ENCODE measurements at regions not wholly inside any gene's neighbourhood (a gene's known extent, or its start where the extent isn't known, plus 50 kb on each side); places are given as distances from the start of the nearest gene placed in this dataset.

DNA sequence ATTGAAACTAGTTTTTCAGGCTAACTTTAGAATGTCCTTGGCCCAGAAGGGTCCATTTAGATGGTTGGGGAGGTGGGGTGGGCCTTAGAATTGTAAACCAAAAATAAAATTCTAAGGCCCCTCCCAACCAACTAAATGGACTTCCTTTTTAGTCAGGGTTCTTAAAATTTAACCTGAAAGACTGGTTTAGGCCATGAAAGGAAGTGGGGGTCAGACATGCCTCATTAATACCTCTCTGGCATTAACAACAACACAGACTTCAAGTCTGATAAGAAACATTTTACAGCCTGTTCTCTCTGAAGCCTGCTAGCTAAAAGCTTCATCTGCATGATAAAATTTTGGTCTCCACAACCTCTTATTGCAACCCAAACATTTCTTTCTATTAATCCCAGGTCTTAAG, 65.5 kb upstream of the TNC start:
- in situ Hi-C loops (cut with MboI): no loop called here
- no peaks in the 10 kb centered on the region for H3K36me3 ChIP-seq (ENCODE audit: low read depth)
- no peak for TF ChIP-seq EZH2 (IDR thresholded peaks at IDR 0.05; ENCODE audit: insufficient read depth, poor library complexity, severe bottlenecking)
- no peak for TF ChIP-seq EZH2phosphoT487 (IDR thresholded peaks at IDR 0.05; ENCODE audit: insufficient read depth, low read depth)

DNA sequence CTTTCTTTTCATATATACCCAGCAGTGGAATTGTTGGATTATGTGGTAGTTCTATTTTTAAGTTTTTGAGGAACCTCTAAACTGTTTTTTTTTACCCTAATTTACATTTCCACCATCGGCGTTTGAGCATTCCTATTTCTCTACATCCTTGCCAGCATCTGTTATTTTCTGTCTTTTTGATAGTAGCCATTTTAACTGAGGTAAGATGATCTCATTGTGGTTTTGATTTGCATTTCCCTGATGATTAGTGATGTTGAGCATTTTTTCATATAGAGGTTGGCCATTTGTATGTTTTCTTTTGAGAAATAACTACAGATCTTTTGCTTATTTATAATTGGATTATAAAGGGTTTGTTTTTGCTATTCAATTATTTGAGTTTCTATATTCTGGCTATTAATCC, 71.7 kb upstream of the TNC start:
- no peak overlapping the region for H3K27ac ChIP-seq
- TF ChIP-seq EZH2 (IDR thresholded peaks at IDR 0.05; ENCODE audit: insufficient read depth, poor library complexity, severe bottlenecking) (no peak), EZH2phosphoT487 (IDR thresholded peaks at IDR 0.05; ENCODE audit: insufficient read depth, low read depth) (no peak)
- 47% methylated on average over 2 of the region's 2 CpGs for WGBS, 2 experiments (ENCODE audit: low coverage in 1 of 2, low lambda C conversion rate in 2 of 2, missing lambda C conversion rate in 2 of 2)

More for the DNA sequence above, 65.5 kb upstream of the TNC start:
- Histone ChIP-seq H2AFZ (no peak overlapping the region), H3F3A (ENCODE audit: insufficient read depth) (no peaks in the 10 kb centered on the region), H4K20me1 (ENCODE audit: insufficient read depth) (no peaks in the 10 kb centered on the region), H3K27ac (no peak overlapping the region), H3K79me2 (ENCODE audit: insufficient read depth) (no peaks in the 10 kb centered on the region), H3K4me2 (ENCODE audit: unreplicated experiment) (no peak overlapping the region), H3K9ac (no peak overlapping the region), H3K9me2 (ENCODE audit: insufficient read depth) (no peaks in the 10 kb centered on the region), H3K27me3 (replicated peaks; ENCODE audit: insufficient read depth) (no peaks in the 10 kb centered on the region), H3K4me3 (no peak overlapping the region), H3K4me1 (ENCODE audit: insufficient read depth) (no peaks in the 10 kb centered on the region), H3K9me3 (ENCODE audit: low read depth) (no peaks in the 10 kb centered on the region)
- no peak for DNase-seq

DNA sequence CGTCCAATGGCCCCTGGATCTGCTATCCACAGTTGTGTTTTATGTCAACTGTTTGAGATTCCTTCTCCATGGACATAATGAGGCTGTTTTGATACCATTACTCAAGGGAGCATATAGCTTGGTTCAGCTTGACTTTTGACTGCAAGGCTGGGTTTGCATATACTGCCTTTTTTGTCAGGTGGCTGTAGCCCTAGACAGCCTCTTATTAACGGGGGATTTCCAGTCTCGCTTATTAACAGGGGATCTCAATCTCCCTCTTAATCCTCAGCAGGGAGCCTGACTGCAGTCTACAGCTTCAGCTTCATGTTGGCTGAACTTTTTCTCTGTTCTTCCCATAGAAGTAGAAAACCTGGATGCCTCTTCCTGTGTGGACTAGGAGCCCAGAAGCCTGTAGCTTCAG, 73.7 kb upstream of the TNC start:
- Histone ChIP-seq H3K9me3 (ENCODE audit: low read depth) (peaks cover 3% of the 10 kb centered on the region), H3K4me1 (ENCODE audit: insufficient read depth) (no peaks in the 10 kb centered on the region; the same call in 1 of the 2 replicates), H3K9ac (no peak overlapping the region), H3F3A (ENCODE audit: insufficient read depth) (peaks cover 6% of the 10 kb centered on the region), H2AFZ (no peak overlapping the region), H3K27me3 (replicated peaks; ENCODE audit: insufficient read depth) (no peaks in the 10 kb centered on the region), H3K79me2 (ENCODE audit: insufficient read depth) (no peaks in the 10 kb centered on the region), H3K4me3 (no peak overlapping the region), H3K27ac (no peak overlapping the region), H3K4me2 (ENCODE audit: unreplicated experiment) (no peak overlapping the region), H4K20me1 (ENCODE audit: insufficient read depth) (no peaks in the 10 kb centered on the region), H3K9me2 (ENCODE audit: insufficient read depth) (no peaks in the 10 kb centered on the region), H3K36me3 (ENCODE audit: low read depth) (no peaks in the 10 kb centered on the region)
- in situ Hi-C loops (cut with MboI): no loop called here
- no peak for DNase-seq
- 88 to 91% methylated on average over 3 of the region's 3 CpGs for WGBS, 2 experiments (ENCODE audit: low coverage in 1 of 2, low lambda C conversion rate in 2 of 2, missing lambda C conversion rate in 2 of 2)
- TF ChIP-seq EZH2 (IDR thresholded peaks at IDR 0.05; ENCODE audit: insufficient read depth, poor library complexity, severe bottlenecking) (no peak), EZH2phosphoT487 (IDR thresholded peaks at IDR 0.05; ENCODE audit: insufficient read depth, low read depth) (no peak)

More for the DNA sequence above, 71.7 kb upstream of the TNC start:
- Histone ChIP-seq H3K4me2 (ENCODE audit: unreplicated experiment) (no peak overlapping the region), H3F3A (ENCODE audit: insufficient read depth) (no peaks in the 10 kb centered on the region), H3K9ac (no peak overlapping the region), H3K9me3 (ENCODE audit: low read depth) (peaks cover 3% of the 10 kb centered on the region), H4K20me1 (ENCODE audit: insufficient read depth) (no peaks in the 10 kb centered on the region), H2AFZ (no peak overlapping the region), H3K9me2 (ENCODE audit: insufficient read depth) (no peaks in the 10 kb centered on the region), H3K79me2 (ENCODE audit: insufficient read depth) (no peaks in the 10 kb centered on the region), H3K4me1 (ENCODE audit: insufficient read depth) (no peaks in the 10 kb centered on the region; the same call in 1 of the 2 replicates), H3K27me3 (replicated peaks; ENCODE audit: insufficient read depth) (no peaks in the 10 kb centered on the region), H3K4me3 (no peak overlapping the region), H3K36me3 (ENCODE audit: low read depth) (no peaks in the 10 kb centered on the region)
- no peak for DNase-seq
- in situ Hi-C loops (cut with MboI): no loop called here

DNA sequence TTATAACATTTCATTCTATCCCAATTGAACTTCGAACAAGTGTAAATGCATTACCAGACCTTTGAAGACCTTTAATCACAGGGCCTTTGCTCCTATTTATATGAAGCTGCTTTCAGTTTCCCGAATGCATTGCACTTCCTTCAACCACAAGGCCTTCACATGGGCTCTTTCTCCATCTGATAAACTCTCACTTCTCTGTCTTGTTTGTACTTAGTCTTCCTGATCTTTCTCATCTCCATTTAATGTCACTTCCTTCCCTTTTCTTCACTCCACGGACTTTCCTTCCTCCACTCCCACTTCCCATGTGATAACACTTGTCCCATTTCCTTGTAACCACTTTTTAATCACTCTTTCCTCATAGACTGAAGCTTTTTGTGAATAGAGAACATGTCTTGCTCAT, 74.3 kb upstream of the TNC start:
- Histone ChIP-seq H4K20me1 (ENCODE audit: insufficient read depth) (no peaks in the 10 kb centered on the region), H3K4me2 (ENCODE audit: unreplicated experiment) (no peak overlapping the region), H3K27ac (no peak overlapping the region), H3K4me1 (ENCODE audit: insufficient read depth) (no peaks in the 10 kb centered on the region; the same call in 1 of the 2 replicates), H2AFZ (no peak overlapping the region), H3K9me3 (ENCODE audit: low read depth) (peaks cover 3% of the 10 kb centered on the region), H3K9ac (no peak overlapping the region), H3K9me2 (ENCODE audit: insufficient read depth) (no peaks in the 10 kb centered on the region), H3K79me2 (ENCODE audit: insufficient read depth) (no peaks in the 10 kb centered on the region), H3K27me3 (replicated peaks; ENCODE audit: insufficient read depth) (no peaks in the 10 kb centered on the region), H3K36me3 (ENCODE audit: low read depth) (no peaks in the 10 kb centered on the region), H3K4me3 (no peak overlapping the region), H3F3A (ENCODE audit: insufficient read depth) (peaks cover 6% of the 10 kb centered on the region)
- in situ Hi-C loops (cut with MboI): no loop called here
- 99% methylated on average over 3 of the region's 3 CpGs for WGBS, 2 experiments (ENCODE audit: low coverage in 1 of 2, low lambda C conversion rate in 2 of 2, missing lambda C conversion rate in 2 of 2)
- DNase-seq: no peak
- TF ChIP-seq EZH2 (IDR thresholded peaks at IDR 0.05; ENCODE audit: insufficient read depth, poor library complexity, severe bottlenecking) (no peak), EZH2phosphoT487 (IDR thresholded peaks at IDR 0.05; ENCODE audit: insufficient read depth, low read depth) (no peak)
